GM18867 (cell line): ENCODE measurements at regions not wholly inside any gene's neighbourhood (a gene's known extent, or its start where the extent isn't known, plus 50 kb on each side); places are given as distances from the start of the nearest gene placed in this dataset.

Experiments used
- ATAC-seq: cut with Tn5 transposase; IDR thresholded peaks from one replicate; pipeline ENCODE4 v1.9.1; 2021; ENCODE audit warnings: mild to moderate bottlenecking, moderate library complexity; ENCODE audit not compliant: unreplicated experiment

- no peak for ATAC-seq
These were observed 78.0 kb upstream of the CTLA4 start for GRCh38 chr2:203789618-203790017.

GRCh38 chr2:203790134-203790852, 77.3 kb upstream of the CTLA4 start:
- ATAC-seq = no peak

- no peak for ATAC-seq
These were observed 71.1 kb upstream of the CTLA4 start for GRCh38 chr2:203796248-203797010.

- ATAC-seq = no peak
These were observed 70.3 kb upstream of the CTLA4 start for GRCh38 chr2:203797276-203797675.

- ATAC-seq = no peak
These were observed 69.9 kb upstream of the CTLA4 start for GRCh38 chr2:203797712-203798111.

GRCh38 chr2:203798296-203799087, 69.1 kb upstream of the CTLA4 start:
- no peak for ATAC-seq

GRCh38 chr2:203799908-203800307, 67.7 kb upstream of the CTLA4 start:
- peak; percentile 84 for ATAC-seq

- no peak for ATAC-seq
These were observed 66.8 kb upstream of the CTLA4 start for GRCh38 chr2:203800783-203801182.

GRCh38 chr2:203802342-203803052, 65.1 kb upstream of the CTLA4 start:
- ATAC-seq = peak; percentile 30

GRCh38 chr2:203803053-203803429, 64.5 kb upstream of the CTLA4 start:
- ATAC-seq = no peak

- no peak for ATAC-seq
These were observed 63.5 kb upstream of the CTLA4 start for GRCh38 chr2:203804070-203804469.

- no peak for ATAC-seq
These were observed 62.6 kb upstream of the CTLA4 start for GRCh38 chr2:203804764-203805485.

- no peak for ATAC-seq
These were observed 62.1 kb upstream of the CTLA4 start for GRCh38 chr2:203805486-203805838.

- no peak for ATAC-seq
These were observed 60.8 kb upstream of the CTLA4 start for GRCh38 chr2:203806761-203807160.

GRCh38 chr2:203808046-203808750, 59.4 kb upstream of the CTLA4 start:
- no peak for ATAC-seq

GRCh38 chr2:203809084-203809521, 58.5 kb upstream of the CTLA4 start:
- no peak for ATAC-seq

GRCh38 chr2:203809991-203810510, 57.5 kb upstream of the CTLA4 start:
- no peak for ATAC-seq

- peak; percentile 70 for ATAC-seq
These were observed 55.9 kb upstream of the CTLA4 start for GRCh38 chr2:203811491-203812221.
